ENCODE measurements at regions not wholly inside any gene's neighbourhood (a gene's known extent, or its start where the extent isn't known, plus 50 kb on each side); places are given as distances from the start of the nearest gene placed in this dataset.
"Not testable (repeated sequence)": the region's sequence is repeated elsewhere in the genome, so short reads cannot be mapped to it uniquely, and the experiment has no call there.

GRCh38 chr1:71345491-71345890, 264.7 kb upstream of the ZRANB2 start:
- DNase-seq, result no peak

DNA sequence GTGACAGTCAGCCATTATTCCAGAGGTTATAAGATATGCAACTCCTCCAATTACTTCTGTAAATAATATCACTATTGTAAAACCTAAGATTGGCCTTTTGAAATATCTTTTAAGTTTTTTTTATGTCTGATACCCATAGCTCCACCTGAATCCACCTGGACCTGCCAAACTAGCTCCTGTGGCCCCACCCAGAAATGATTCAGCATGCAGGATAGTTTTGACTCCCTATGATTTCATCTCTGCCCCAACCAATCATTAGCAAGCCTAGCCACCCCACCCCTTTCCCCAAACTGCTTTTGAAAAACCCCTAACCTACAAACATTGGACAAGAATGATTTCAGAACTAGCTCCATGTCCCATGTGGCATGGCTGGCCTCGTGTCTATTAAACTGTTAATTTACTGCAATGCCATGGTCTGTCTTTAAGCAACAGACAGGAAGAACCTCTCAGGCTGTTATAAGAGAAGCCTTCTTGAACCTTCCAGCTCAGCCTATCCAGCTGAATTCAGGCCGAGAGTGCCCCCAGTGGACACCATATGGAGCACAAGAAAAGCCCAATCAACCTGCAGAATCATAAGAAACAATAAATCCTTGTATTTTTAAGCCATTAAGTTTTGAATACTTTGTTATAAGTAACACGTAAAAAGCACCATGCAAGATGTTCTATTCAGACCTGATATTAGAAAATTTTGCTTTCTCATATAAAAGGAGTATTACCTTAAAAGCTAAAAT, 263.0 kb upstream of the ZRANB2 start:
- no peak for DNase-seq

DNA sequence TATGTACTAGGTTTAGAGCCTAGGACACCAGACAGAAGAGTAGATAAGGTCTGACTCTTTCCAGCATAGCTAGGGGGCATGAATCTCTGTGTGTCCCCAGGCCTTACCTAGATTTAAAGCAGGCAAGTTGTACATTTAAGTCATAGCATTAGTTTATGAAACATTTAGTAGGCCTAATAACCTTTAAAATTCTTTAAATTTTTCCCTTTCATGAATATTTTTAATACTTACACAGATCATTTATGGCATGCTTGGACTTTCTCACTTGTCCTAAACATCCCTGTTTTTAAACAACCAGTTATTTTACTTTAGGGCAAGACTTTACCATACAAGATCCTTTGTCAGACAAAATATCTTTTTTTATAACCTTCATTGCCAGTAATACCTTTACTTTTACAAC, 258.4 kb upstream of the ZRANB2 start:
- DNase-seq, result no peak

DNA sequence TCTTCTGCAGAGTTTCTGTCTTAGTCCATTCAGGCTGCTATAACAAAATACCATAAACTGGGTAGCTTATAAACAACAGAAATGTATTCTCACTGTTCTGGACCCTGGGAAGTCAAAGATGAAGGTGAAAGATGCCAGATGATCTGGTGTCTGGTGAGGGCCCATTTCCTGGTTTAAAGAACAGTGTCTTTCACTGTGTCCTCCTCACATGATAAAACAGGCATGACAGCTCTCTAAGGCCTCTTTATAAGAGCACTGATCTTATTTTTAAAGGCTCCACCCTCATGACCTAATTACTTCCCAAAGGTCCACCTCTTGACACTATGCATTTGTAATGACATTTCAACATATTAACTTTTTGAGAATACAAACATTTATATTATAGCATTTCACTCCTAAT, 250.2 kb upstream of the ZRANB2 start:
- DNase-seq, result no peak

DNA sequence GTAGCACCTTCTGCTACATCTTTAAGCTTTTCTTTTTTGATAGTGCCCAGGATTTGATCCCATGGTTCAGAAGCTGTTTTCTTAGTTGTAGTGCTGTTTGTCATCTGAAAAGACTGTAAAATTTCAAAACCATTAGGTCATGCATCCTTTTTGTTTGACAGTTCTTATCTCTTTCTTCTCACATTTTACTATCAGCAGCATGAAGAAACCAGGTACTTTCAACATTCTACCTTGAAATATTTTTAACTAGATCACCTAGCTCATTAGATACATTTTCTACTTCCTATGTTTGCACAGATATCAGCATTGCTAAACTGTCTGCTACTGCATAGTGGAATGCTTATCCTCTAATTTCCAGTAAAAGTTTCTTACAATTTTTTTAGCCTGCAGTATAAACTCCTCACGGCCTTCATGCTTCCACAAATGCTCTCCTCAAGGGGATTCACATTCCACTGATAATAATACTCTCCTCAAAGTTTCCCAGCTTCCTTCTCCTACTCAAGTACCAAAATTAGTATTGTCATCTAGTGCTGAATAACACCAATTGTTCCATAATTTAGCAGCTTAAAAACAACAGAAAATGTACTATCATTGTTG, 243.9 kb upstream of the ZRANB2 start:
- DNase-seq, result no peak

- no peak for DNase-seq
Measured at GRCh38 chr1:71312545-71312944, 231.7 kb upstream of the ZRANB2 start.

GRCh38 chr1:71311376-71311775, 230.5 kb upstream of the ZRANB2 start:
- DNase-seq, result no peak

DNA sequence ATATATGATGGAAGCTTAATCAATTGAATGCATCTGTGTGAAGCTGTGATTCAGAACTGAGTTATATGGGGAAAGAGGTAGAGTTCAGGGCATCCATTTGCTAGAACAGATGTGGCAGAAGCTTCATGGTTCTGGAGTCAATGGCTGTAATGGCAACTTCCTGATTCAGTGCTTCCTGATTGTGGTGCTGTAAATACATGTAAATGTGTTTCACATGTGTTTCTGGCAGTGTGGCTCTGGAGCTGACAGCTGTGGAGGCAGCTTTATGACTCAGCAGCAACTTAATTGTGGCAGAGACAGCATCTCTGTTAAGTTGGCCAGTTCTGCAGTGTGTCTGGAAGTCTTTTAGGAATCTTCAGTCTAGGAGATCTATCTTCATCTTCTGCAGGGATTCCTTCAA, 226.6 kb upstream of the ZRANB2 start:
- no peak for DNase-seq

GRCh38 chr1:71304125-71304524, 223.3 kb upstream of the ZRANB2 start:
- DNase-seq, result no peak

- peak; percentile 70 for DNase-seq
Measured at GRCh38 chr1:71303617-71304041, 222.8 kb upstream of the ZRANB2 start.

GRCh38 chr1:71298633-71299032, 217.8 kb upstream of the ZRANB2 start:
- no peak for DNase-seq

GRCh38 chr1:71296551-71297134, 215.8 kb upstream of the ZRANB2 start:
- no peak for DNase-seq

DNA sequence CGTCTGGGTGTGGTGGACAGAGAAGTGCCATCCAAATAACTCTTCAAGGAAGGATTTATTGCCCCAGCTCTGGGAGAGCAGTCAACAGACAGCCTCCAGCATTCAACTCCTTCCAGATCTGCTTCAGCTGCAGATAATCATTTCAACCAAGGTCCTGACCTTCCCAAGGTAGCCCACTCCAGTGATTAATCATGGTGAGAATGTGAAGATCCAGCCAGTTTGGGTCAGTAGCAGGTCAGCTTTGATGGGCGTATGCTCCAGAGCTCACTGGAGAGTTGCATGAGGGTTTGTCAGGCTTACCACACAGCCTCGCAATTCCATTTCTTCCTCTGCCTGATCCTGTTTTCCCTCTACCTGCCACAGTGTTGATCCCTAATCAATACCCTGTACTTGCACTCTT, 214.5 kb upstream of the ZRANB2 start:
- no peak for DNase-seq

- DNase-seq, result no peak
Measured at GRCh38 chr1:71294178-71294577, 213.3 kb upstream of the ZRANB2 start.

DNA sequence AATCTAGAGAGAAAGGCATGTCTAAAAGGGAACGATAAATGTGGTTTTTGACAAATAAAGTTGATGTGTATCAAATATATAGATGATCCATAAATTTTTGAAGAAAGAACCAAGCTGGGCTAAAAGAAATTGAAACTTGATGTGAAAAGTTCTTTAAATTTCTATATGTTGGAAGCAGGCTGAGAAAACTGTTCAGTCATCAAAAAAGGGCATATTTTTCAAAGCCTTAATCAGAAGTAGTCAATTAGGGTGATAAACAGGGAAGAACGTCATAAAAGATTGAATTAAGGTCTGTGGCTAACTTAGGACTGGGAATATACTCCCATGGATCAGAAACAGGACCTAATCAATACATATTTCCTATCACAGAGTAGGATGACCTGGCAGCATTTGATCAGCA, 211.4 kb upstream of the ZRANB2 start:
- DNase-seq, result no peak

GRCh38 chr1:71290506-71291237, 209.8 kb upstream of the ZRANB2 start:
- not testable (repeated sequence) for DNase-seq

- DNase-seq, result no peak
Measured at GRCh38 chr1:71285529-71285928, 204.7 kb upstream of the ZRANB2 start.

- DNase-seq, result no peak
Measured at GRCh38 chr1:71276466-71276865, 195.6 kb upstream of the ZRANB2 start.

GRCh38 chr1:71273334-71273733, 192.5 kb upstream of the ZRANB2 start:
- no peak for DNase-seq

GRCh38 chr1:71270394-71270915, 189.6 kb upstream of the ZRANB2 start:
- no peak for DNase-seq

- no peak for DNase-seq
Measured at GRCh38 chr1:71269818-71270217, 189.0 kb upstream of the ZRANB2 start.

DNA sequence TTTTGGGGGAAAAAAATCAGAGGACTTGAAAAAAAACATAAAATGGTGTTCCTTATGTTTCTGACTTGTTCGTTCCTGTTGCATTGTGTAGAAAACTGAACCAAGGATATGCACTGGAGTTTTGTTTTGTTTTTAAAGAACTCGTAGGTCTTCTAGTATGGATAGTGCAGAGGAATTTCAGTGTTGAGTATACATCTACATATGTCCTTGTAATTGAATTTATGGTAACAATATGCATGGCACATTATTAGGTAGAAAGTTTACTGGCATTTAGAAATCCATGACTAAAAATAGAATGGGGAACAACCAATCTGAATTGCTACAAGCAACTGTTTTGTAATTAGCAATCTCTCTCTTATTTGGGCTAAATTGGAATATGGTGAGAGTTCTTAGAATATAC, 188.3 kb upstream of the ZRANB2 start:
- DNase-seq, result no peak

DNA sequence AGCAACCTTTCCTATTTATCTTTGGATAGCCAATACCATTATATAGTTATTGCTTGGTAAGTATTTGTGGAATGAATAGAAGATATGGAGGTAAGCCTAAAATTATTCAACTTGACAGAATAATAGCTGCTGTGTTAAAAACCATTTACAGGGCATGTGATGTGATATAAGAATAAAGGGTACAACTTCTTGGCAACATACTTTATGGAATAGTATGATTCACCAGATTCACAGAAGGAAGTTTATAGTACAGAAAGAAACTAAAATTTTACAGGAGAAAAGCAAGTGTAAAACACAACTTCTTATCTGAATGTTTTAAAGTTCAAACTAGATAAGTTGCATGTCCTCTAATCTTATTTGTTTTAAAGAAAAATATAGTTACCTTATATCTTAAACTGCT, 186.4 kb upstream of the ZRANB2 start:
- no peak for DNase-seq

GRCh38 chr1:71264039-71264438, 183.2 kb upstream of the ZRANB2 start:
- no peak for DNase-seq
